ENCODE measurements at regions not wholly inside any gene's neighbourhood (a gene's known extent, or its start where the extent isn't known, plus 50 kb on each side); places are given as distances from the start of the nearest gene placed in this dataset.
A peak's percentile ranks its signal among the peaks of the same experiment; 100 is the strongest.

DNA sequence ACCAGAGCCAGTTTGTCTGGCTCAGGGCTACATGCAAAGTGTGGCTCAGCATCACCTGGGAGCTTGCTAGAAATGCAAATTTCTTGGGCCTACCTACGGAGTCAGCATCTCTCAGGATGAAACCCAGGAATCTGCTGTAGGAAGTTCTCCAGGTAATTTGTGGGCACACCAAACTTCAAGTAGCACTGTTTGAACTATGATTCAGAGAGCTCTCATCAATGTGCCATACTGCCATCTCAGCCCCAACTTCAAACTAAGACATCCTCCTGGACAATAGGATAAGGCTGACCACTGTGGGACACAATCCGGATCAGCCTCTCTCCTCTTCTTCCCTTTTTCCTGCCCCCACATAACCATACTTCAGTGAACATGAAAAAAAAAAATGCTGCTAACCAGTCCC, 374.5 kb downstream of the METTL15 start:
- Histone ChIP-seq H3K9ac (ENCODE audit: low read length in 3 of 3) (no peak overlapping the region), H3K36me3 (ENCODE audit: control insufficient read depth in 2 of 3, insufficient read depth in 3 of 3, low read length in 3 of 3) (no peaks in the 10 kb centered on the region), H3K27me3 (ENCODE audit: control insufficient read depth, insufficient read depth, low read length) (no peaks in the 10 kb centered on the region), H3K4me3 (ENCODE audit: low read length in 3 of 3) (no peak overlapping the region), H3K27ac (ENCODE audit: low read depth in 2 of 2, low read length in 2 of 2) (no peak overlapping the region), H3K9me3 (ENCODE audit: control insufficient read depth in 2 of 3, insufficient read depth in 1 of 3, low read length in 3 of 3) (no peaks in the 10 kb centered on the region), H3K4me1 (ENCODE audit: control insufficient read depth in 2 of 3, insufficient read depth in 2 of 3, low read depth in 1 of 3, low read length in 3 of 3) (no peaks in the 10 kb centered on the region)
- no peak for FAIRE-seq
- TF ChIP-seq, protein P1, sequence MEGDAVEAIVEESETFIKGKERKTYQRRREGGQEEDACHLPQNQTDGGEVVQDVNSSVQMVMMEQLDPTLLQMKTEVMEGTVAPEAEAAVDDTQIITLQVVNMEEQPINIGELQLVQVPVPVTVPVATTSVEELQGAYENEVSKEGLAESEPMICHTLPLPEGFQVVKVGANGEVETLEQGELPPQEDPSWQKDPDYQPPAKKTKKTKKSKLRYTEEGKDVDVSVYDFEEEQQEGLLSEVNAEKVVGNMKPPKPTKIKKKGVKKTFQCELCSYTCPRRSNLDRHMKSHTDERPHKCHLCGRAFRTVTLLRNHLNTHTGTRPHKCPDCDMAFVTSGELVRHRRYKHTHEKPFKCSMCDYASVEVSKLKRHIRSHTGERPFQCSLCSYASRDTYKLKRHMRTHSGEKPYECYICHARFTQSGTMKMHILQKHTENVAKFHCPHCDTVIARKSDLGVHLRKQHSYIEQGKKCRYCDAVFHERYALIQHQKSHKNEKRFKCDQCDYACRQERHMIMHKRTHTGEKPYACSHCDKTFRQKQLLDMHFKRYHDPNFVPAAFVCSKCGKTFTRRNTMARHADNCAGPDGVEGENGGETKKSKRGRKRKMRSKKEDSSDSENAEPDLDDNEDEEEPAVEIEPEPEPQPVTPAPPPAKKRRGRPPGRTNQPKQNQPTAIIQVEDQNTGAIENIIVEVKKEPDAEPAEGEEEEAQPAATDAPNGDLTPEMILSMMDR (IDR thresholded peaks at IDR 0.05; ENCODE audit: borderline replicate concordance, extremely low read depth, insufficient read depth): no peak
- no peak for DNase-seq
- intact Hi-C loops (cut with DNase I): no loop called here

DNA sequence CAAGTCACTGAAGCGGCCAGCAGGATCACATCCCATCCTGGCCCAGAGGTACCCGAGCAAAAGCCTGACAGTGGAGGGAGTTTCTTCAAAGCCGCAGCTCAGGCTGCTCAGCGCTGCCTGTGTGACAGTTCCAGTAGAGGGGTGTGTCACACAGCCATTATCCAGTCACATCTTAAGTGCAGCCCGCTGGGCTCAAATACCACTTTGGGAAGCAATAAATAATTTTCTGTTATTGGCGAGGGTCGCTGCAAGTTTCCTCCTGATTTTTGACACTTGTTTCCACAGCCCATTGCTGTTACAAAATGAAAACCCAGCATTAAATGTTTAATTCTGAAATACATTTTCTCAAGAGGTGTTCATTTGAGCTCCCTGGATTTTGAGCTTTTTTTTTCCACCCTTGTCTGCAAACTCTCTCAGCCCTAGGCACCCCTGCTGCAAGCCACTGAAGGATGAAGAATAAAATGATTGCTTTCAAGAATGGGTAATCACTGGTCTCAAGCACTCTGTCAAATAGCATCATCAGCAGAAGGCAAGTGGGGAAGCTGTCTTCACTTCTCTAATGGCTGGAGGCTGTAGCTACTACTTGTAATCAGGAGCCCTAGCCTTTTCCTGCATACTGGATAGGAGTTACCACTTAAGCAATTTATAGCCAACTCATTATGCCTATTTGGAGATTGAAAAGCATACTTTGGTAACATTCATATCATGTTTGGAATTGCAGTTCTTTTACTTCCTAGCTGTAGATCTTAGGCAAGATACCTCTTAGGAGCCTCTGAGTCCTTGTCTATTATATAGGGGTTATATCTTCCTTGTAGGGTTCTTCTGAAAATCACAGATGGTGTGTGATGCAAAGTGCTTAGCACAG, 373.7 kb downstream of the METTL15 start:
- Histone ChIP-seq H3K9me3 (ENCODE audit: control insufficient read depth in 2 of 3, insufficient read depth in 1 of 3, low read length in 3 of 3) (no peaks in the 10 kb centered on the region), H3K4me1 (ENCODE audit: control insufficient read depth in 2 of 3, insufficient read depth in 2 of 3, low read depth in 1 of 3, low read length in 3 of 3) (no peaks in the 10 kb centered on the region), H3K27ac (ENCODE audit: low read depth in 2 of 2, low read length in 2 of 2) (no peak overlapping the region), H3K36me3 (ENCODE audit: control insufficient read depth in 2 of 3, insufficient read depth in 3 of 3, low read length in 3 of 3) (no peaks in the 10 kb centered on the region), H3K27me3 (ENCODE audit: control insufficient read depth, insufficient read depth, low read length) (no peaks in the 10 kb centered on the region), H3K9ac (ENCODE audit: low read length in 3 of 3) (no peak overlapping the region), H3K4me3 (ENCODE audit: low read length in 3 of 3) (no peak overlapping the region)
- DNase-seq (peak in 2 of 5 donors; percentile 2 to 20), FAIRE-seq (no peak)
- intact Hi-C loops (cut with DNase I): no loop called here
- TF ChIP-seq, protein P1 (IDR thresholded peaks at IDR 0.05; ENCODE audit: borderline replicate concordance, extremely low read depth, insufficient read depth): no peak

DNA sequence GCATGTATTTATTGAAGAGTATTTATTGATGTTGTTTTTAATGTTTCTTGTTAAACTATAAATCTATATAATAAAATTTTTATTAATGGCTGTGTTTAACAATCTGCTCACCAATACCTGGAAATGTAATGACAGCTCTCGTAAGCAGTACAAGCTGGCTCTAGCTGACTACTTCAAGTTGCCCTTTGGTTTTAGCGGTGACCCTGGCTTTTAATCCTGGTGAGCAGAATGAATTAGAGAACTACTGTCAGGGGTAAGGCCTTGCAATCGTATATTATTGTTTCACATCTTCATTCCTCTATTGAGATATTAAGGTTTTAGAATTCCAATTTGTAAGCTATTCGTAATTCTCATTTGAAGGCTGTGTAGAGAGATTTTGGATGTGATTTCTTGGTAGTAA, 372.2 kb downstream of the METTL15 start:
- no peak overlapping the region for H3K27ac ChIP-seq (ENCODE audit: low read depth in 2 of 2, low read length in 2 of 2)
- H3K9ac ChIP-seq (ENCODE audit: low read length in 3 of 3): no peak overlapping the region
- TF ChIP-seq, protein P1 (IDR thresholded peaks at IDR 0.05; ENCODE audit: borderline replicate concordance, extremely low read depth, insufficient read depth): no peak
- no peak for FAIRE-seq
- H3K4me3 ChIP-seq (ENCODE audit: low read length in 3 of 3): no peak overlapping the region
- no peaks in the 10 kb centered on the region for H3K27me3 ChIP-seq (ENCODE audit: control insufficient read depth, insufficient read depth, low read length)
- DNase-seq: no peak
- no peaks in the 10 kb centered on the region for H3K4me1 ChIP-seq (ENCODE audit: control insufficient read depth in 2 of 3, insufficient read depth in 2 of 3, low read depth in 1 of 3, low read length in 3 of 3)
- intact Hi-C loops (cut with DNase I): no loop called here
- no peaks in the 10 kb centered on the region for H3K36me3 ChIP-seq (ENCODE audit: control insufficient read depth in 2 of 3, insufficient read depth in 3 of 3, low read length in 3 of 3)
- H3K9me3 ChIP-seq (ENCODE audit: control insufficient read depth in 2 of 3, insufficient read depth in 1 of 3, low read length in 3 of 3): no peaks in the 10 kb centered on the region

Measured in kidney (tissue), 13 donors.